ENCODE measurements at regions not wholly inside any gene's neighbourhood (a gene's known extent, or its start where the extent isn't known, plus 50 kb on each side); places are given as distances from the start of the nearest gene placed in this dataset.

DNA sequence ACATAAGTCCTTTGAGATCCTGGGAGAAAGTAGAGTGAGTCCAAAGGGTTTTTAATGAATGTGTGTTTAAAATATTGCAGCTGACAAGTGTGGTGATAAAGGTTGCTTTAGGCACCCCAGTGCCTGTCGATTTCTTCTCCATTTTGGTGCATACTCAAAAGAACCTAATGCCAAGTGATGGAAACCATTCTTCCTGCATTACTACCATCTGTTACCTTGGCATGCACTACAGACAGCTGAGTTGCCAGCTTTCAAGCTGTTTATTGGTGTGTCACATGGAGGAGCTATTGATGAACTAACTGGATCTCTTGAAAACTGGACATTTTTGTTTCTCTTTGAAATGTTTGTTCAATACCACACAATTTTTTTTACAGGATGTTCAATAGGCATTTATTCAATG is 350.0 kb downstream of the AKAIN1 start:
- no peak for DNase-seq

DNA sequence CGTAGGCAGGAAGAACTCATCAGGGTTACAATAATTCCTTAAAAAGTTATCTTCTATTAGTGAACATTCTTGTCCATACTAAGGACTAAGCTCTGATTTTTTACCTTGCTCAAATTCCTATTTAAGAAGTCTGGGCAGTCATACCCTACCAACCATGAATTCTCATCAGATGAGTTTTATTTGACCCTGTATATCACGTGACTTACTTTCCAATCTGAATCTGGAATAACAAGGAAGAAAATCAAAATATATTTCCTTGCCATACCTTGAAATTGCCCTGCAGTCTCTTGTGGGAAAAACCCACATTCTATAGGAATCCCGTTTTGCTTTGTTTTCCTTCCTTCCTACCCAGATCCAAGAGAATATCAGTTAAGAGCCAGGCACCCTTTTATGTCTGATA is 352.7 kb downstream of the AKAIN1 start:
- no peak for DNase-seq

- DNase-seq: no peak
Measured at GRCh38 chr18:4843771-4844170, 353.3 kb downstream of the AKAIN1 start.

GRCh38 chr18:4842751-4843150 is 354.3 kb downstream of the AKAIN1 start:
- no peak for DNase-seq

DNA sequence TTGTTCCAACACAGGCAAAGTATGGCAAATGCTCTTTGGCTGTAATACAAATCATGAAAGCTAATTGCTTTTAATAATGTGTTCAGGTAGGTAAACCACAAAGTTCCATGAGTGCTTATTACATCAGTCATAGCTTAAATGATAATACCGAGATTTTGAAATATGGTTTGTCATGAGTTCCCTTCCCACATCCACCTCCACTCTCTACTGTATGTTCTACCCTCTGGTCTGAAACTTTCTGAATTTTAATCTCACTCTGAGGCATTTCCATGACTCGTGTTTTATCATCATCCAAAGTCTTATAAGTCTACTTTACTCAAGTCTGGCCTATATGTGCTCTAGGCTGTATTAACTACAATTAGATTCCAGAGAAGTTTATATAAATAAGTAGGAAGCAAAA is 354.8 kb downstream of the AKAIN1 start:
- DNase-seq: no peak

DNA sequence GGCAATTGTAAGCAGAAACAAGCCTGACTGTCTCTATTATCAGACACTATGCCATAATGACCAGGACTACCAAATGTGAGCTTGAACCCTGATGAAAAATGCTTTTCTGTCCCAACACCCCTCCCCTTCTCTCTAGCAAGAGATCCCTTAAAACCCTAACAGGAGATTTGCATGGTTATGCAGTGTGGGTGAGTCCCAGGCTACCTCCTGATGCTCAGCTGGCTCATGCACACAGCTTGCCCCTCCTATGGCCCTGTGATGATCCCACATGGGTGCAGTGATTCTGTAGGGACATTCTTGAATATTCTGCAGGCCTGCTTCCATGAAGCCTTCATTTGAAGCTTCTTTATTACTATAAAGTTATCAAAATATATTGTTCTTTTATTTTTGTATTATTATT is 357.4 kb downstream of the AKAIN1 start:
- DNase-seq: no peak

GRCh38 chr18:4836141-4836540 is 360.9 kb downstream of the AKAIN1 start:
- no peak for DNase-seq

GRCh38 chr18:4831791-4832375 is 365.2 kb downstream of the AKAIN1 start:
- DNase-seq: no peak

DNA sequence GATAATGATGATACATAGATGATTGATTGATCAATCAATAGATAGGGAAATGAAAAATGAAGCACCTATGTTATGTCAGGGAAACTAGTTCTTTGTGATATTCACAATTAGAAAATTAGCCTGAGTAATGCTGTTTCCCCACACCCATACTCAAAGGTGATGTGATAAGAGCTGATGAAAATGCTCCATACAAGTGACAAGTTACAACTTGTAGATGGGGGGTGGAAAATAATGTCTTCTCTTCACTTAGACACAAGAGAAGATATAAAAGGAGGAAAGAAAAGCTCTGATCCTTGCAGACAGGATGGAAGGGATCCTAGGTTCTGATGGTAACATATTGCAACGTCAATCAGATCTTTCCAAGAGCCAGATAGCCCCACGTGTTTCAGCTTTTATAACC is 365.9 kb downstream of the AKAIN1 start:
- no peak for DNase-seq

- DNase-seq: no peak
Measured at GRCh38 chr18:4823091-4823490, 368.0 kb upstream of the DLGAP1 start.

DNA sequence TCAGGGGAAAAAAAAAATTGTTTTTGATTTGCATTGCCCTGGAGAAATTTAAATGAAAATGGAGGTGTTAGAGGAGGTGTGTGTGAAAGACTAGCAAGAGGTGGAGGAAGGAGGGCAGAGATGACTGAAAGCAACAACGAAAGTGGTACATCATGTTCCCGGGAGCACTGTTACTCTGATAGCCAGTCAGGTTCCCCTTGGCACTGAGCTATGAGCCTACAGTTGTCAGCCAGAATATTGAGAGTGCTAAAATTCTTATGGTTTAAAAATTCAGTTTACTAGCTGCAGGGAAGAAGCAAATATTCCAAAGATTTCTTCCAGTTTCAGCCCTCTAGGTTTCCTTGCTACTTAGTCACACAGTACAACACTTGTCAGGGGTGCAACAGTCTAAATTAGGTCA is 366.7 kb upstream of the DLGAP1 start:
- DNase-seq: no peak

DNA sequence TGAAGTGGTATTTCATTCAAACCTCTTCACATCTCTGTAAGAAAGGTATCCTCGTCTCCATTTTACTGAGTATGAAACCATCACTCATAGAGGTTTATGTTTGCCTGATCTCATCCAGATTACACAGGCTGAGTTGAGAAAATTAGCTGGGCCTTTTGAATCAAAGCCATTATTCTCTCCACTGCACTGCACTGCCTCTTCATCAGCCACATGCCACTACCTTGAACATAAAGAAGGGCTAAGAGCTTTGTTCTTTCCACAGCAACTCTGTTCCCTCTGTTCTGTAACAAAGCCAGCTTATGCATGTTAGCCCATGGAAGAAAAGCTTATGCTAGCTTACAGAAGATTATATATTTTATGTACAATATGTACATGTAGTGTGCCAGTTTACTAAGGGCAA is 362.6 kb upstream of the DLGAP1 start:
- DNase-seq: no peak

DNA sequence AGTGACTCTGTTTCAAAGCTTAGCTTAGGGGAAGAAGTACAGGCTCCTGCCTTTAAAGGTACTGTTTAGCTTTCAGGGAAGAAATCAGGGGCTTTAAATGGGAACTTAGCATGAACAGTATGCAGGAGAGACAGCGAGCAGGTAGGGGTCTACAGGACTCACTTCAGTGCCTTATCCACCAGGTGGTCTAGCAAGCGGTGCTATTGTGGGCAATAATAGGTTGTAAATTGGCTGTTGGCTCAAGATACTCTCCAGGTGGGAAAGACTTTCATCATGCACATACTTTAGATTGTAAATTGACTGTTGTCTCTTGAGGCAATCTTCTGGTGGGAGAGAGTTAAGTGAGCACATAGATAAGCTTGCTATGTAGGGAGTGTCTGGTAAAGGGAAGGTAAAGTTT is 358.6 kb upstream of the DLGAP1 start:
- no peak for DNase-seq

GRCh38 chr18:4808891-4809290 is 353.8 kb upstream of the DLGAP1 start:
- no peak for DNase-seq

DNA sequence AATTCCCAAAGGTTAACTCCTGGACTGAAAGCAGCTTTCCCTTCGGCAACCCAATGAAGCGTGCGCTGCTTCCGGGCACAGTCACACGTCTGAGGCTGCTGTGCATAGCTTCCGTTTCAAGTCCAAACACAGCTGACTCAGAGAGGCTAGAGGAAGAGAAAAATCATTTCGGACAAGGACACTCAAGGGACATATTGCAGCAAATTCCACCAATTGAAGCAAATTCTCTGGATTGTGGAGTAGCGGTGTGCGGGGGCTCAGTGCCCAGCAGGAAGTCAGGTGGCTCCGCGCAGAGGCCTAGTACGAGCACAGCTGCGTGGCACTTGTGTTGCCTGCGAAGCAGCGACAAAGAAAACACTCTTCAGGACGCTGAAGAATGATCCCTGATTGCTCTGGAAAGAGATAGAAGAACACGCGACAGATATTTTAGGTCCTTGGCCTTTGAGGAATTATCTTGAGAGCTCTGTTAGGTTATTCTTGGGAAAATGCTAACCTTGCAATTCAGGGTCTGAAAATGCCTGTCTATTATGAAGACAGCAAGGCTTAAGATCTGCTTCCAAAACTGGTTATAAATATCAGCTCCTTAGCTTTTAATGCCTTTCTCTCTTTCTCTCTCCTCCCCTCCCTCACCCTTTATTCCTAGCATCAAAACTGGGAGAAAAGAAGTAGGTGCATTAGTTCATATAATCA is 352.6 kb upstream of the DLGAP1 start:
- no peak for DNase-seq

- DNase-seq: no peak
Measured at GRCh38 chr18:4806331-4806730, 351.2 kb upstream of the DLGAP1 start.

DNA sequence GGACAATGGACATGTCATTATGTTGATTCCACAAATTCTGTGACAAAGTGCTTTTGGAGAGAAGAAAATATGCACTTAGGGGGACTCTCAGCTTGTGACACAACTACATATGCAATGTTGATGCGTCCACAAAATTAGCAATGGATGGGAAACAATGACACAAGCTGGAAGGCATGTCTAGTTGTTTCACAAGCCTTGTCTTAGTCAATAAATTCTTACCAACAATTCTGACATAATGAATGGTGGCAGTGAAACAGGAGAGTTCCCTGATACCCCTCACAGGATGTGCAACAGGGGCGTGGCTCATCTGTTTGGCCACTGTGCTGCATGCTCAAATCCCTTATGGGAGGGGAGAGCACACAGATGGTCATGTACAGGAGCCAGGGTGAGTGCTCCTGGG is 347.2 kb upstream of the DLGAP1 start:
- DNase-seq: no peak

DNA sequence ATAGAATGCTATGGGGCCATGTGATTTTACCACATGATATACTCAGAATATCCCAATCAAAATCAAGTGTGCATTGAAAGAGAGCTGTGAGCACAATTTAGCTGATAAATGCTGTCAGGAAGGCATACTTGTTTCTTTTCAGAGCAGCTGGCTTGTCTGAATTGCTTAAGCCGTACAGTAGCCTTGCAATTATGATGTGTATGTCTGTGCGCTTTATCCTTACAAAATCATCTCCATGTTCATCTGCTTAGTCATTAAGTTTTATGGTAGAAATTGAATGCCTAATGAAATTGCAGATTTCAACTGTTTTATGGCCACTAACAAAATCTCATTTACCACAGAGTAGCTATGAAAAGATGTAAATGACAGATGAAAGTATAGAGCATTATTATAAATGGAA is 346.0 kb upstream of the DLGAP1 start:
- no peak for DNase-seq

DNA sequence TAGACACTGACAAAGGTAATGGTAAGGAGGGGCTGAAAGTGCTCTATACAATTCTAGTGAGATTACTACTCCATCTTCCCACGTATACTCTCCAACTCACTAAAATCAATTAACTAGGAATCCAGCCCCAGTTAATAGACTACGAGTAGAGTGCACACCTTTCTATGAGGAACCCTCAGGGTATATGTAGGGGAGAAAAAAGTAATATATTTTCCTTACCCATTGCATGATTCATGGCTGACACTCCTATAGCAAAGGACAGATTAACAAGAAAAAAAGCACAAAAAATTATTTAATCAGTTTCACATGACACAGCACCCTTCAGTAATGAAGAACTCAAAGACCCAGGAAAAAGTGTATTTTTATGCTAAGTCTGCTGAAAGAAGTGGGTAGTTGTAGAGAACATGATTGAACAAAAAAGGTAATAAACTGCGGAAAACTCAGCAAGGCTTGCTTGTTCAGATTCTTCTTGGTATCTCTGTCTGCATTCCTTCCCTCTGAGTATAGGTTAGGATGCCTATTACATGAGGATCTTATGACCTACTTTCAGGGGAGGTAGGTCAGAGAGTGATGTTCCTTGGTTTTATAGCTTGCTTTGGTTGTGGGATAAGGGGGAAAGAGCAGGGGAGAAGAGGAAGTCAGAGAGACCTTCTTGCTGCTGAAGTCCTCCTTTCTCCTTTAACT is 342.0 kb upstream of the DLGAP1 start:
- DNase-seq: no peak

- DNase-seq: no peak
Measured at GRCh38 chr18:4789506-4789905, 334.4 kb upstream of the DLGAP1 start.

GRCh38 chr18:4781873-4782272 is 326.8 kb upstream of the DLGAP1 start:
- no peak for DNase-seq

GRCh38 chr18:4765401-4765800 is 310.3 kb upstream of the DLGAP1 start:
- DNase-seq: no peak

- DNase-seq: no peak
Measured at GRCh38 chr18:4762330-4762729, 307.2 kb upstream of the DLGAP1 start.

DNA sequence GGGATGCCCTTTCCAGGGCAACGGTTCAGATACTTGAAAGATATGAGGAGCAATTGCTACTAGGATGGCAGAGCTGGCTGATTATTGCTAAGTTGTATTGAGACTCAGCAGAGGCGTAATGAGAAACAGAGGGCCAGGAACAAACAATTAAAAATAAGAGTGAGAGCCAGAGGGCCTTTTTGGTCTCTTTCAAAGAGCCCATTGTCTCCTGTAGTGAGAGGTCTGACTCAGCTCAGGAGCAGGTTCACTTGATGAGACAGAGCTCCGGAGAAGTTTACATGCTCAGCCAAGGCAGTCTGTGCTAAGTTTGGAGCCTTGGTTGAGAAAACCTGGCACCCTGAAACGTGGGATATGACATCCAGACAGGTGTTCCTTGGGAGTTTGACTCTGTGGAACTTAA is 303.9 kb upstream of the DLGAP1 start:
- DNase-seq: no peak

DNA sequence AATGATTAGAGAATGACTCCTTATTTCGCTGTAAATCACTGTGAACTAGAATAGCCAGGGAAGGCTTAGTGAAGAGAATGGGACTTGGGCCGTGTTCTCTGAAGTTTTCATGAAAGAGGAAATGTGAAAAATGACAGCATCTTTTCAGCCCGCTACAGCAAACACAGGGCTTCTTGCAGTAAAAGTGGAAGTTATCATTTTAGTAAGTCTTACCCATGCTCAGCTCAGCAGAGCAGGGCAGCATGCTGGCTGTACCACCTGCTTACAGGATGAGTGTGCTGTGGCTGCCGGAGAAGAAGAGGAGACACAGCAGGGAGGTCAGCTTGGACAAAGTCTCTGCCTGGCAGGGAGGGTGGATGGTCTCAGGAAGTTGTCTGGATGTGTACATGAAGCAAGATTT is 300.7 kb upstream of the DLGAP1 start:
- DNase-seq: no peak

Data from CD4-positive, alpha-beta T cell treated with Interleukin-17A for 1 hour (primary cell).